ENCODE measurements at regions not wholly inside any gene's neighbourhood (a gene's known extent, or its start where the extent isn't known, plus 50 kb on each side); places are given as distances from the start of the nearest gene placed in this dataset.

DNA sequence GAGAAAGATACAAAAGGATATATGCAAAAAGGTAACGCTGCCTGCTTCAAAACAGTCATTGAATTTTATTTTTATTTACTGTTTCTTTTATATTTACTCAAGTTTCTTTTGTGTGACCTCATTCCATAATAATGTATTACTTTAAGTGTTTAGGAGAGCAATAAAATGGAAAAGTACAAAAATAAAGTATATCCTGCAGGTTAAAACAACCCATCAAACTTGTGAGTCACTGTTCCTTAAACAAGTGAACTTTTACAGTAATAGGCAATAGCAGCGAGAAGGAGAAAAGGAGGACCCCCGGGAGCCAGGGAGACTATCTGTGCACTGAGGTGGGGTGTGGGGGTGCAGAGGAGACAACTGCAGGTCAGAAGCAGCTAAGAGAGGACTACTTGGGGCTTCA is 124.5 kb downstream of the EN1 start:
- intact Hi-C loops (cut with DNase I): loop anchor here (10.0 kb wide), 1 partner anchor 48 kb away; no protein-coding TSS in a partner anchor
- DNase-seq: no peak
- Histone ChIP-seq H3K36me3 (no peaks in the 10 kb centered on the region), H3K9me3 (peaks cover 0 to 6% (median 0%) of the 10 kb centered on the region in 3 donors), H3K27me3 (no peaks in the 10 kb centered on the region), H3K4me3 (no peak overlapping the region), H3K4me1 (no peaks in the 10 kb centered on the region), H3K27ac (no peak overlapping the region)
- 47 to 53% methylated on average over 3 of the region's 3 CpGs for WGBS, 2 donors
- TF ChIP-seq POLR2A (IDR thresholded peaks at IDR 0.05): no peak
- TF ChIP-seq, protein P1, sequence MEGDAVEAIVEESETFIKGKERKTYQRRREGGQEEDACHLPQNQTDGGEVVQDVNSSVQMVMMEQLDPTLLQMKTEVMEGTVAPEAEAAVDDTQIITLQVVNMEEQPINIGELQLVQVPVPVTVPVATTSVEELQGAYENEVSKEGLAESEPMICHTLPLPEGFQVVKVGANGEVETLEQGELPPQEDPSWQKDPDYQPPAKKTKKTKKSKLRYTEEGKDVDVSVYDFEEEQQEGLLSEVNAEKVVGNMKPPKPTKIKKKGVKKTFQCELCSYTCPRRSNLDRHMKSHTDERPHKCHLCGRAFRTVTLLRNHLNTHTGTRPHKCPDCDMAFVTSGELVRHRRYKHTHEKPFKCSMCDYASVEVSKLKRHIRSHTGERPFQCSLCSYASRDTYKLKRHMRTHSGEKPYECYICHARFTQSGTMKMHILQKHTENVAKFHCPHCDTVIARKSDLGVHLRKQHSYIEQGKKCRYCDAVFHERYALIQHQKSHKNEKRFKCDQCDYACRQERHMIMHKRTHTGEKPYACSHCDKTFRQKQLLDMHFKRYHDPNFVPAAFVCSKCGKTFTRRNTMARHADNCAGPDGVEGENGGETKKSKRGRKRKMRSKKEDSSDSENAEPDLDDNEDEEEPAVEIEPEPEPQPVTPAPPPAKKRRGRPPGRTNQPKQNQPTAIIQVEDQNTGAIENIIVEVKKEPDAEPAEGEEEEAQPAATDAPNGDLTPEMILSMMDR (IDR thresholded peaks at IDR 0.05): no peak

DNA sequence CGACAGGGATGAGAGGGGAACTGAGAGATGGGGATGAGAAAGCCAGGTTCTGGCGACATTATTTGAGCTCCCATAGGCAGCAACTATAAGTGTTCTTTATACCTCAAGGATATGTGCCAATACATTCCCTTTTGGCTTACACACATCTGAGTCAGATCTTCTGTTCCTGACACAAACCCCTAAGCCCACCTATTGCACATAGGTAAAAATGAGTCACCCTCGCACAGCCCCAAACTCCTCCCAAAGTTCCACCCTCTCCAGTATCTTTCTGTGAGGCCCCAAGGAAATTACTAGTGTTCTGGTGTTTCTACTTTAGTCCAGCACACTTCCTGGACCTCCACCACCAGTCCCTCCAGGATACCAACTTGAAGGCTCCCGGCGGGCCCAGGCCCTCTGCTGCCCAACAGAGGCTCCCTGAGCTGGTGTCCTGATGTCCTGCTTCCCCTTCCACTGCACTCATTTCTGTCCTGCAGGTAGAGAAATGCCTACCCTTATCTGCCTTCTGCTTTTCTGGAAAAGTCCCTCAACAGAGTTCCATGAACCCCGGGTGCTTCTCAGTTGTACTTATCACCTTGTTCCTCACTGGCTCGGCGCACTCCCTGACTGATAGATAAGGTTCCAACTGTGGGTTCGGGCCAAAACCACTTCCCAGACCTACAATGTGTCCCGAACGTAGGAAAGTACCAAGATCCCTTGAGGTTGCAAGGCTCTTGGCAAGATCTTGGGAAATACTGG is 125.5 kb downstream of the EN1 start:
- Histone ChIP-seq H3K4me1 (no peaks in the 10 kb centered on the region), H3K27ac (no peak overlapping the region), H3K4me3 (no peak overlapping the region), H3K27me3 (no peaks in the 10 kb centered on the region), H3K9me3 (no peaks in the 10 kb centered on the region), H3K36me3 (no peaks in the 10 kb centered on the region)
- DNase-seq: no peak
- WGBS, 2 donors: 73 to 76% methylated on average over 10 to 11 of the region's 11 CpGs
- TF ChIP-seq POLR2A (IDR thresholded peaks at IDR 0.05): no peak
- TF ChIP-seq, protein P1 (IDR thresholded peaks at IDR 0.05): no peak
- intact Hi-C loops (cut with DNase I): loop anchor here (10.0 kb wide), 1 partner anchor 47 kb away; no protein-coding TSS in a partner anchor

DNA sequence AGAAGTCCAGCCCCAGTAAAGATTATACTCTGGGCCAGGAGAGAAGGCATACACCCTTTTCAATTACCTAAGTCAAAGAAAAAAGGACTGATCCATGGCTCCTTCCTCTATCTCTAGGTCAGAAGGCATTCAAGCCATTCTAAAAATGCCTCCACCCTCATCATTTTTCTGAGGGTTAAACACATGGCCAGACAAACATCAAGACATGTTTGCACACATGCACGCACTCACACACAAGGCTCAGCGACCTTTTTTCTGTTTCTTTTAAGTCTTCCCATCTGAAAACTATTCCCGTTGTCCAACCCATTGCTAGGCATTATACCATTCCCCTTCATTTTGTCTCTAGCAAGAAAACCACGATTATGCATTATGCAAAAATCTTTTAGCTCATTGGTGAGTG is 126.6 kb downstream of the EN1 start:
- intact Hi-C loops (cut with DNase I): loop anchor here (10.0 kb wide), 1 partner anchor 46 kb away; no protein-coding TSS in a partner anchor
- Histone ChIP-seq H3K4me3 (no peak overlapping the region), H3K9me3 (no peaks in the 10 kb centered on the region), H3K27ac (no peak overlapping the region), H3K4me1 (no peaks in the 10 kb centered on the region), H3K27me3 (no peaks in the 10 kb centered on the region), H3K36me3 (no peaks in the 10 kb centered on the region)
- TF ChIP-seq, protein P1 (IDR thresholded peaks at IDR 0.05): no peak
- no peak for TF ChIP-seq POLR2A (IDR thresholded peaks at IDR 0.05)
- no peak for DNase-seq
- WGBS, 2 donors: 46 to 63% methylated on average over 4 of the region's 4 CpGs

DNA sequence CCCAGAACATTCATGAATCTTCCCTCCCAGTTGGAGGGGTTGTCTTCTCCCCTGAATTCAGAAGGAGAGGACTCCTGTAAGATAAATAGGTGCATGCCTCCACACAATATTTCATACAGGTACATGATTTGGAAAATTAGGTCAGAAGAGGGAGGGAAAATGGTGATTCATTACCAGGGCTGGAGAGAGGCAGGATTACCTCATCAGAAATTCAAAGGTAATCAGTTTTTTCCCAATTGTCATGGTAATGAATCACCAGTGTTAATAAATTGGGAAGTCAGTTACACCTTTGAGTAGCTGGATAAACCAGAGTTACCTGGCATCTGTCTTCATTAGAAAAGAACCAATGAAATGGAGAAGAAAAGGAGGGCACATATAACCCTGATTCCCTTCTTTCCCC is 128.5 kb downstream of the EN1 start:
- Histone ChIP-seq H3K4me3 (no peak overlapping the region), H3K9me3 (no peaks in the 10 kb centered on the region), H3K4me1 (no peaks in the 10 kb centered on the region), H3K27ac (no peak overlapping the region), H3K36me3 (no peaks in the 10 kb centered on the region), H3K27me3 (no peaks in the 10 kb centered on the region)
- DNase-seq: no peak
- TF ChIP-seq, protein P1 (IDR thresholded peaks at IDR 0.05): no peak
- no peak for TF ChIP-seq POLR2A (IDR thresholded peaks at IDR 0.05)
- intact Hi-C loops (cut with DNase I): no loop called here

DNA sequence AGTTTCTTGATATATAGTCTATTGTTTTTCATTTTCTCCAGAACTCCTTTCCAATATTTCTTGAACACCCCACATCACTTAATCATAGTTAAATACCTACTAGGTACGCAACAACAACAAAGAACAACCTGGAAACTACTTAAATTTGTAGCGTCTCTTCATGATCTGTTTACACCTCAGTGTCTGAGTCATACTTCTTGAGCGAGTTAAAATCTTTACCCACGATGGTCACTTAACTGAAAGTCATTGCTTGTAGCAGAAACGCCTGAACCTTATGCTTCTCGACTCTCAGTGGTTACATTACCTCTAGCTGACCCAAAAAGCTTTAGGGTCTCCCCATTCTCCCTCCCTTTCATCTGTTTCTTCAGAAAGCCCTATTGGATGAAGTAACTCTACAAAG is 131.3 kb downstream of the EN1 start:
- no peak overlapping the region for H3K27ac ChIP-seq
- intact Hi-C loops (cut with DNase I): no loop called here
- TF ChIP-seq, protein P1 (IDR thresholded peaks at IDR 0.05): no peak
- TF ChIP-seq POLR2A (IDR thresholded peaks at IDR 0.05): no peak
- no peaks in the 10 kb centered on the region for H3K9me3 ChIP-seq
- H3K4me1 ChIP-seq: no peaks in the 10 kb centered on the region
- no peaks in the 10 kb centered on the region for H3K36me3 ChIP-seq
- 63 to 80% methylated on average over 6 of the region's 6 CpGs for WGBS, 2 donors
- no peaks in the 10 kb centered on the region for H3K27me3 ChIP-seq
- DNase-seq: no peak
- H3K4me3 ChIP-seq: no peak overlapping the region

Data from esophagus squamous epithelium (tissue), 5 donors.